ENCODE measurements at regions not wholly inside any gene's neighbourhood (a gene's known extent, or its start where the extent isn't known, plus 50 kb on each side); places are given as distances from the start of the nearest gene placed in this dataset.
"Not testable (repeated sequence)": the region's sequence is repeated elsewhere in the genome, so short reads cannot be mapped to it uniquely, and the experiment has no call there.

DNA sequence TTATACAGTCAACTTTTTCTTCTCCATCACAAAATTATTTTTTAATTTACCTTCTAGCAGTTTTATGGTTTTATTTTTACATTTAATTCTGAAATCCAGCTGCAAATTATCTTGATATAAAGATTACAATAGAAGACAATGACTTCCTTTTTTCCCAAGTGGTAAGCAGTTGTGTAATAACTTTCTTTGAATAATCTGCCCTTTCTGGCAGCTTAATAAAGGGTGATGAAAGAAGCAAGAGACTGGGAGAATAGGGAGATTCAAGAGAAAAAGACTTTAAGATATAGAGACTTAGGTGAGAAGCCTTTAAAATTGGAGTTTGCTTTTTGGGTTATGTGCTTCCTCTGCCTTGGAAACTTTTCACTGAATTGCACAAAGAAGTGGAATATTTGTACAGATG lies 100.4 kb upstream of the FREM1 start:
- Histone ChIP-seq H3K27me3 (ENCODE audit: control insufficient read depth in 3 of 3, insufficient read depth in 3 of 3, low read length in 3 of 3) (no peaks in the 10 kb centered on the region), H3K4me3 (ENCODE audit: low read depth in 1 of 3, low read length in 3 of 3) (no peak overlapping the region), H3K4me1 (ENCODE audit: control insufficient read depth in 3 of 3, insufficient read depth in 2 of 3, low read depth in 1 of 3, low read length in 2 of 3) (no peaks in the 10 kb centered on the region), H3K9me3 (ENCODE audit: control insufficient read depth in 2 of 2, insufficient read depth in 1 of 2, low read depth in 1 of 2, low read length in 1 of 2) (no peaks in the 10 kb centered on the region), H3K36me3 (ENCODE audit: control insufficient read depth in 3 of 3, insufficient read depth in 2 of 3, low read depth in 1 of 3, low read length in 3 of 3) (no peaks in the 10 kb centered on the region), H3K27ac (ENCODE audit: low read depth in 1 of 3, low read length in 2 of 3) (no peak overlapping the region)
- FAIRE-seq (no peak), DNase-seq (no peak)

- Histone ChIP-seq H3K4me3 (ENCODE audit: low read depth in 1 of 3, low read length in 3 of 3) (no peak overlapping the region), H3K4me1 (ENCODE audit: control insufficient read depth in 3 of 3, insufficient read depth in 2 of 3, low read depth in 1 of 3, low read length in 2 of 3) (no peaks in the 10 kb centered on the region), H3K9me3 (ENCODE audit: control insufficient read depth in 2 of 2, insufficient read depth in 1 of 2, low read depth in 1 of 2, low read length in 1 of 2) (no peaks in the 10 kb centered on the region), H3K27me3 (ENCODE audit: control insufficient read depth in 3 of 3, insufficient read depth in 3 of 3, low read length in 3 of 3) (no peaks in the 10 kb centered on the region), H3K36me3 (ENCODE audit: control insufficient read depth in 3 of 3, insufficient read depth in 2 of 3, low read depth in 1 of 3, low read length in 3 of 3) (no peaks in the 10 kb centered on the region), H3K27ac (ENCODE audit: low read depth in 1 of 3, low read length in 2 of 3) (no peak overlapping the region)
- 55 to 69% (median 64%) methylated on average over 1 of the region's 1 CpG for WGBS, 3 donors
- no peak for DNase-seq
- FAIRE-seq, result no peak
Observed at GRCh38 chr9:15007698-15008097, 97.5 kb upstream of the FREM1 start.

DNA sequence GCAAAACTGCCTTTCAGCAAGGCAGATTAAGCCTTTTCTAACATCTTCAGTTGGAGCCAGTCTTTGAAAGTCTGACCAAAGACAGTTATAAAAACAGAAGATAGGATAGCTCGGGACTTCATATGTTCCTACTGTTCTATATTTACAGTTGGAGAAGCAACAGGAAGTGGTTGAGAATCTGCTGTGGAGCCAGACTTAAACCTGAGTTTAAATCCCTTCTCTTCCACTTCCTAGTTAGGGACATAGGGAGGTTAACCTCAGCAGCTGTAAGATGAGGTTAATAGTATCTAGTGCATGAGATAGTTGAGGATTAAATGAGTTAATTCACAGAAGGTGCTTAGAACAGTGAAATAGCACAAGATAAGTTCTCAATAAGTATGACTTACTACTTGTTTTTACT lies 84.5 kb upstream of the FREM1 start:
- no peak overlapping the region for H3K27ac ChIP-seq (ENCODE audit: low read depth in 1 of 3, low read length in 2 of 3)
- 39 to 60% (median 58%) methylated on average over 1 of the region's 1 CpG for WGBS, 3 donors
- H3K27me3 ChIP-seq (ENCODE audit: control insufficient read depth in 3 of 3, insufficient read depth in 3 of 3, low read length in 3 of 3), result no peaks in the 10 kb centered on the region
- H3K4me1 ChIP-seq (ENCODE audit: control insufficient read depth in 3 of 3, insufficient read depth in 2 of 3, low read depth in 1 of 3, low read length in 2 of 3), result peaks cover 0 to 4% (median 0%) of the 10 kb centered on the region in 3 donors
- no peak overlapping the region for H3K4me3 ChIP-seq (ENCODE audit: low read depth in 1 of 3, low read length in 3 of 3)
- peaks cover 0 to 10% of the 10 kb centered on the region in 2 donors for H3K9me3 ChIP-seq (ENCODE audit: control insufficient read depth in 2 of 2, insufficient read depth in 1 of 2, low read depth in 1 of 2, low read length in 1 of 2)
- no peaks in the 10 kb centered on the region for H3K36me3 ChIP-seq (ENCODE audit: control insufficient read depth in 3 of 3, insufficient read depth in 2 of 3, low read depth in 1 of 3, low read length in 3 of 3)
- no peak for DNase-seq
- no peak for FAIRE-seq

GRCh38 chr9:14993901-14994554 lies 83.8 kb upstream of the FREM1 start:
- Histone ChIP-seq H3K9me3 (ENCODE audit: control insufficient read depth in 2 of 2, insufficient read depth in 1 of 2, low read depth in 1 of 2, low read length in 1 of 2) (peaks cover 0 to 10% of the 10 kb centered on the region in 2 donors), H3K27me3 (ENCODE audit: control insufficient read depth in 3 of 3, insufficient read depth in 3 of 3, low read length in 3 of 3) (no peaks in the 10 kb centered on the region), H3K27ac (ENCODE audit: low read depth in 1 of 3, low read length in 2 of 3) (no peak overlapping the region), H3K4me3 (ENCODE audit: low read depth in 1 of 3, low read length in 3 of 3) (peak overlapping the region in 1 of 3 donors; percentile 62), H3K36me3 (ENCODE audit: control insufficient read depth in 3 of 3, insufficient read depth in 2 of 3, low read depth in 1 of 3, low read length in 3 of 3) (no peaks in the 10 kb centered on the region), H3K4me1 (ENCODE audit: control insufficient read depth in 3 of 3, insufficient read depth in 2 of 3, low read depth in 1 of 3, low read length in 2 of 3) (peaks cover 0 to 4% (median 0%) of the 10 kb centered on the region in 3 donors)
- no peak for FAIRE-seq
- 68 to 86% (median 75%) methylated on average over 9 of the region's 9 CpGs for WGBS, 3 donors
- no peak for DNase-seq

DNA sequence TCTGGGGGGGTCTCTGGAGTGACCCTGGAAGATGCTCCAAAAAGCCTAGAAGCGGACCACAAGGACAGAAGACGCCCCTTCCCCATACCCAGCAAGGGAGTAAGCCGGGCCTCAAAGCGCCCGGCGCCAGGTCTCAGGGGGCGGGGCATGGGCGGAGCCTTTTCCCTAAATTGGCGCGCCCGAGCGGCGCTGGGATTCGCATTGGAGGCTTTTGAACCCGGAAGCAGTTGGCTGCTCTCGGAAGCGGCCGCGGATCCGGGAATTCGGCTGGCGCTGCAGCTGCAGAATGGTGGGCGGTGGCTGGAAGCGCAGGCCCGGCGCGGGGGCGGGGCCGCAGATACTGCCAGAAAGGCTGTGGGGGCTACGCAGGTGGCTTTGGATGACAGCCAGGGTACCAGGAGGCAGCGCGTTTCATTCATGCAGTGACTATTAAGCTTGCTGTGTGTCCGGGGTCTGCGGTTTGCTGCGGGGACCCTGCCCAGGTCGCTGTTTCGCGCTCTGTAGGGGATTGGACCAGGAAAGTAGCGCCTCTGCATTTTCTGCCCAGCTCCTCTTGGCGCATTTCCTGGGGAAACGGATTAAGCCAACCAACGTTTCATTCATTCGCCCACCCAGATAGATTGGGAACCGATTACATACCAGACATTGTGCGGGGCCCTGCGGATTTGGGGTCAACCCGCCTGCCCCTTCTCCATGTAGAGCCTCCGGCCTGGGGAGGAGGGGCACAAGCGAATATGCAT lies 83.0 kb upstream of the FREM1 start:
- no peaks in the 10 kb centered on the region for H3K27me3 ChIP-seq (ENCODE audit: control insufficient read depth in 3 of 3, insufficient read depth in 3 of 3, low read length in 3 of 3)
- WGBS, 3 donors, result 6 to 12% (median 7%) methylated on average over 49 of the region's 49 CpGs
- peak; percentile 87 to 90 for DNase-seq
- FAIRE-seq, result no peak
- peak overlapping the region; percentile 49 to 67 (median 62) for H3K4me3 ChIP-seq (ENCODE audit: low read depth in 1 of 3, low read length in 3 of 3)
- H3K36me3 ChIP-seq (ENCODE audit: control insufficient read depth in 3 of 3, insufficient read depth in 2 of 3, low read depth in 1 of 3, low read length in 3 of 3), result no peaks in the 10 kb centered on the region
- H3K4me1 ChIP-seq (ENCODE audit: control insufficient read depth in 3 of 3, insufficient read depth in 2 of 3, low read depth in 1 of 3, low read length in 2 of 3), result peaks cover 0 to 4% (median 0%) of the 10 kb centered on the region in 3 donors
- H3K9me3 ChIP-seq (ENCODE audit: control insufficient read depth in 2 of 2, insufficient read depth in 1 of 2, low read depth in 1 of 2, low read length in 1 of 2), result peaks cover 0 to 10% of the 10 kb centered on the region in 2 donors
- H3K27ac ChIP-seq (ENCODE audit: low read depth in 1 of 3, low read length in 2 of 3), result peak overlapping the region in 2 of 3 donors; percentile 44 to 53

- Histone ChIP-seq H3K27ac (ENCODE audit: low read depth in 1 of 3, low read length in 2 of 3) (no peak overlapping the region), H3K4me3 (ENCODE audit: low read depth in 1 of 3, low read length in 3 of 3) (peak overlapping the region in 1 of 3 donors; percentile 62), H3K27me3 (ENCODE audit: control insufficient read depth in 3 of 3, insufficient read depth in 3 of 3, low read length in 3 of 3) (no peaks in the 10 kb centered on the region), H3K36me3 (ENCODE audit: control insufficient read depth in 3 of 3, insufficient read depth in 2 of 3, low read depth in 1 of 3, low read length in 3 of 3) (no peaks in the 10 kb centered on the region), H3K4me1 (ENCODE audit: control insufficient read depth in 3 of 3, insufficient read depth in 2 of 3, low read depth in 1 of 3, low read length in 2 of 3) (peaks cover 0 to 4% (median 0%) of the 10 kb centered on the region in 3 donors), H3K9me3 (ENCODE audit: control insufficient read depth in 2 of 2, insufficient read depth in 1 of 2, low read depth in 1 of 2, low read length in 1 of 2) (peaks cover 0 to 10% of the 10 kb centered on the region in 2 donors)
- no peak for FAIRE-seq
- no peak for DNase-seq
- WGBS, 3 donors, result 85 to 95% (median 86%) methylated on average over 5 of the region's 5 CpGs
Observed at GRCh38 chr9:14992516-14992915, 82.3 kb upstream of the FREM1 start.

DNA sequence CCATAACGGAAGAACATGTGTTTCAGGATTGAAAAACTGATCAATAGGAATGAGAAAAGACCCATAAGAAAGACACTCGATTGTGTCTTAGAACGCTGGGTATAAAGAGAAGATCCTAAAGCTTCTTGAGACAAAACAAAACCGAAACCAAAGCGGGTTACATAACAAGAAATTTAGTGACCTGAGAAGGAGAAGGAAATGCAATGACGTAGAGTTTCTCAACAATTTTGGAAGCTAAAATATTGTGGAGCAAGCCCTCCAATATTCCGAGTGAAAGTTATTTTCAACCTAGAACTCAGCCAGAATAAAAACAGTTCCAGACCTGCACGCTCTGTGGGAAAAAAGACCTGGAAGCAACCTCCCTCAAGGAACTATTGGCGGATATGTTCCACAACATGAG lies 81.9 kb upstream of the FREM1 start:
- Histone ChIP-seq H3K27me3 (ENCODE audit: control insufficient read depth in 3 of 3, insufficient read depth in 3 of 3, low read length in 3 of 3) (no peaks in the 10 kb centered on the region), H3K27ac (ENCODE audit: low read depth in 1 of 3, low read length in 2 of 3) (no peak overlapping the region), H3K36me3 (ENCODE audit: control insufficient read depth in 3 of 3, insufficient read depth in 2 of 3, low read depth in 1 of 3, low read length in 3 of 3) (no peaks in the 10 kb centered on the region), H3K4me3 (ENCODE audit: low read depth in 1 of 3, low read length in 3 of 3) (no peak overlapping the region), H3K4me1 (ENCODE audit: control insufficient read depth in 3 of 3, insufficient read depth in 2 of 3, low read depth in 1 of 3, low read length in 2 of 3) (peaks cover 0 to 4% (median 0%) of the 10 kb centered on the region in 3 donors), H3K9me3 (ENCODE audit: control insufficient read depth in 2 of 2, insufficient read depth in 1 of 2, low read depth in 1 of 2, low read length in 1 of 2) (peaks cover 0 to 10% of the 10 kb centered on the region in 2 donors)
- 82 to 89% (median 83%) methylated on average over 9 of the region's 9 CpGs for WGBS, 3 donors
- DNase-seq (peak in 1 of 2 donors; percentile 27), FAIRE-seq (no peak)

GRCh38 chr9:14990647-14991046 lies 80.4 kb upstream of the FREM1 start:
- not testable (repeated sequence) for FAIRE-seq; H3K9me3 ChIP-seq (ENCODE audit: control insufficient read depth in 2 of 2, insufficient read depth in 1 of 2, low read depth in 1 of 2, low read length in 1 of 2); DNase-seq; H3K4me3 ChIP-seq (ENCODE audit: low read depth in 1 of 3, low read length in 3 of 3); H3K27ac ChIP-seq (ENCODE audit: low read depth in 1 of 3, low read length in 2 of 3); H3K36me3 ChIP-seq (ENCODE audit: control insufficient read depth in 3 of 3, insufficient read depth in 2 of 3, low read depth in 1 of 3, low read length in 3 of 3); H3K4me1 ChIP-seq (ENCODE audit: control insufficient read depth in 3 of 3, insufficient read depth in 2 of 3, low read depth in 1 of 3, low read length in 2 of 3); H3K27me3 ChIP-seq (ENCODE audit: control insufficient read depth in 3 of 3, insufficient read depth in 3 of 3, low read length in 3 of 3)
- WGBS, 3 donors, result 65 to 87% (median 72%) methylated on average over 6 of the region's 6 CpGs

Data from small intestine (tissue), 7 donors.